ENCODE measurements at regions not wholly inside any gene's neighbourhood (a gene's known extent, or its start where the extent isn't known, plus 50 kb on each side); places are given as distances from the start of the nearest gene placed in this dataset.
"Not testable (repeated sequence)": the region's sequence is repeated elsewhere in the genome, so short reads cannot be mapped to it uniquely, and the experiment has no call there.

- no peak for DNase-seq (ENCODE audit: low spot score)
Measured at GRCh38 chr20:1810926-1811620, 84.1 kb upstream of the SIRPA start.

GRCh38 chr20:1810572-1810925 is 84.7 kb upstream of the SIRPA start:
- no peak for DNase-seq (ENCODE audit: low spot score)

GRCh38 chr20:1809611-1810510 is 85.3 kb upstream of the SIRPA start:
- DNase-seq (ENCODE audit: low spot score) = no peak

GRCh38 chr20:1809131-1809572 is 86.1 kb upstream of the SIRPA start:
- no peak for DNase-seq (ENCODE audit: low spot score)

- no peak for DNase-seq (ENCODE audit: low spot score)
Measured at GRCh38 chr20:1808101-1808500, 87.1 kb upstream of the SIRPA start.

GRCh38 chr20:1807394-1807793 is 87.8 kb upstream of the SIRPA start:
- no peak for DNase-seq (ENCODE audit: low spot score)

GRCh38 chr20:1806456-1806855 is 88.8 kb upstream of the SIRPA start:
- DNase-seq (ENCODE audit: low spot score) = no peak

- DNase-seq (ENCODE audit: low spot score) = no peak
Measured at GRCh38 chr20:1805816-1806215, 89.4 kb upstream of the SIRPA start.

GRCh38 chr20:1805161-1805581 is 90.0 kb upstream of the SIRPA start:
- DNase-seq (ENCODE audit: low spot score) = no peak

- no peak for DNase-seq (ENCODE audit: low spot score)
Measured at GRCh38 chr20:1804554-1804956, 90.7 kb upstream of the SIRPA start.

GRCh38 chr20:1803932-1804501 is 91.2 kb upstream of the SIRPA start:
- DNase-seq (ENCODE audit: low spot score) = no peak

- no peak for DNase-seq (ENCODE audit: low spot score)
Measured at GRCh38 chr20:1803061-1803931, 91.9 kb upstream of the SIRPA start.

- DNase-seq (ENCODE audit: low spot score) = no peak
Measured at GRCh38 chr20:1802385-1803060, 92.7 kb upstream of the SIRPA start.

GRCh38 chr20:1801929-1802306 is 93.3 kb upstream of the SIRPA start:
- no peak for DNase-seq (ENCODE audit: low spot score)

- DNase-seq (ENCODE audit: low spot score) = no peak
Measured at GRCh38 chr20:1801225-1801928, 93.8 kb upstream of the SIRPA start.

- no peak for DNase-seq (ENCODE audit: low spot score)
Measured at GRCh38 chr20:1800777-1801176, 94.4 kb upstream of the SIRPA start.

GRCh38 chr20:1800180-1800579 is 95.0 kb upstream of the SIRPA start:
- no peak for DNase-seq (ENCODE audit: low spot score)

GRCh38 chr20:1799746-1800145 is 95.5 kb upstream of the SIRPA start:
- DNase-seq (ENCODE audit: low spot score) = not testable (repeated sequence)

- DNase-seq (ENCODE audit: low spot score) = no peak
Measured at GRCh38 chr20:1798982-1799381, 96.2 kb upstream of the SIRPA start.

- no peak for DNase-seq (ENCODE audit: low spot score)
Measured at GRCh38 chr20:1793821-1794220, 101.4 kb upstream of the SIRPA start.

GRCh38 chr20:1792274-1792673 is 102.9 kb upstream of the SIRPA start:
- DNase-seq (ENCODE audit: low spot score) = no peak

Measured in CD4-positive, alpha-beta T cell treated with Interleukin-6 at 100 ng/mL for 8 hours (primary cell).